A673 (cell line): ENCODE measurements at regions not wholly inside any gene's neighbourhood (a gene's known extent, or its start where the extent isn't known, plus 50 kb on each side); places are given as distances from the start of the nearest gene placed in this dataset.
"Not testable (repeated sequence)": the region's sequence is repeated elsewhere in the genome, so short reads cannot be mapped to it uniquely, and the experiment has no call there.

ENCODE experiments used
- EZH2 ChIP-seq: fragments of 200-600 bp; sonication (generic); IDR thresholded peaks from 2 replicates; pipeline ENCODE4 v1.6.1; 2017; ENCODE audit warnings: borderline replicate concordance, low read depth, mild to moderate bottlenecking, mixed read lengths, antibody characterized with exemption, low read length; ENCODE audit not compliant: poor library complexity, severe bottlenecking
- TF ChIP-seq, protein P1 (sequence below): fragments of 300-800, 200-600 bp; sonication (generic); conservative IDR thresholded peaks from 2 replicates; pipeline ENCODE4 v1.5.1; 2017; ENCODE audit warnings: low read depth, mild to moderate bottlenecking, antibody characterized with exemption, low read length, moderate library complexity, mixed read lengths

DNA sequence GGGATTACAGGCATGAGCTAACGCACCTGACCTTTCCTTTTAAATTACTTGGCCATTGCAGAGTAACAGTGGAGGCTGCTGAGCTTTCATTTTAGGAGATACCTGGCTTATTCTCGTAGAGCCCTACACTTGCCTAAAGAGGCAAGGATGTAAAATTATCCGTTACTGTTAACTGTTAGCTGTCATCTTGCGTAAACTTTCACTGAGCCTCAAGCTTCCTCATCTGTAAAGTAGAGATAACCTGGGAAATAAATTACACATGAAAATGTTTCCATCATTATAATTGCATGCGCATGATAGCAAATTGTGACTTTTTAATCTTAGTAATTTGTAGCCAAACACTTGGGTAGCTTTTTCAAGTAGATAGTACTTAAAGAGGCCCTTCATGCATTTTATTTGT lies 118.8 kb upstream of the VKORC1L1 start:
- TF ChIP-seq, protein P1, sequence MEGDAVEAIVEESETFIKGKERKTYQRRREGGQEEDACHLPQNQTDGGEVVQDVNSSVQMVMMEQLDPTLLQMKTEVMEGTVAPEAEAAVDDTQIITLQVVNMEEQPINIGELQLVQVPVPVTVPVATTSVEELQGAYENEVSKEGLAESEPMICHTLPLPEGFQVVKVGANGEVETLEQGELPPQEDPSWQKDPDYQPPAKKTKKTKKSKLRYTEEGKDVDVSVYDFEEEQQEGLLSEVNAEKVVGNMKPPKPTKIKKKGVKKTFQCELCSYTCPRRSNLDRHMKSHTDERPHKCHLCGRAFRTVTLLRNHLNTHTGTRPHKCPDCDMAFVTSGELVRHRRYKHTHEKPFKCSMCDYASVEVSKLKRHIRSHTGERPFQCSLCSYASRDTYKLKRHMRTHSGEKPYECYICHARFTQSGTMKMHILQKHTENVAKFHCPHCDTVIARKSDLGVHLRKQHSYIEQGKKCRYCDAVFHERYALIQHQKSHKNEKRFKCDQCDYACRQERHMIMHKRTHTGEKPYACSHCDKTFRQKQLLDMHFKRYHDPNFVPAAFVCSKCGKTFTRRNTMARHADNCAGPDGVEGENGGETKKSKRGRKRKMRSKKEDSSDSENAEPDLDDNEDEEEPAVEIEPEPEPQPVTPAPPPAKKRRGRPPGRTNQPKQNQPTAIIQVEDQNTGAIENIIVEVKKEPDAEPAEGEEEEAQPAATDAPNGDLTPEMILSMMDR = not testable (repeated sequence)
- not testable (repeated sequence) for TF ChIP-seq EZH2
